Activated naive CD4-positive, alpha-beta T cell treated with anti-CD3 and anti-CD28 coated beads, Interleukin-2, amount 50 U/mL, for 24 hours (primary cell): ENCODE measurements at regions not wholly inside any gene's neighbourhood (a gene's known extent, or its start where the extent isn't known, plus 50 kb on each side); places are given as distances from the start of the nearest gene placed in this dataset.

Experiments used
- H3K27ac Mint-ChIP-seq: one replicate; pipeline ENCODE4 v1.8.0; 2021; ENCODE audit warnings: mild to moderate bottlenecking, mixed read lengths
- H3K27me3 Mint-ChIP-seq: one replicate; pipeline ENCODE4 v1.8.0; 2021; ENCODE audit warnings: mixed read lengths
- H3K36me3 Mint-ChIP-seq: one replicate; pipeline ENCODE4 v1.8.0; 2021; ENCODE audit warnings: mixed read lengths
- H3K4me1 Mint-ChIP-seq: one replicate; pipeline ENCODE4 v1.8.0; 2021; ENCODE audit warnings: mixed read lengths
- H3K4me3 Mint-ChIP-seq: one replicate; pipeline ENCODE4 v1.8.0; 2021; ENCODE audit warnings: mild to moderate bottlenecking, mixed read lengths
- H3K9me3 Mint-ChIP-seq: one replicate; pipeline ENCODE4 v1.8.0; 2021; ENCODE audit warnings: mixed read lengths

- Mint-ChIP-seq H3K36me3 (no peaks in the 10 kb centered on the region), H3K9me3 (no peaks in the 10 kb centered on the region), H3K4me1 (no peaks in the 10 kb centered on the region), H3K4me3 (no peak overlapping the region), H3K27ac (no peak overlapping the region), H3K27me3 (no peaks in the 10 kb centered on the region)
Measured at GRCh38 chr7:19508124-19508523, 200.7 kb downstream of the POLR1F start.

- no peaks in the 10 kb centered on the region for H3K27me3 Mint-ChIP-seq
- H3K4me1 Mint-ChIP-seq = no peaks in the 10 kb centered on the region
- no peak overlapping the region for H3K4me3 Mint-ChIP-seq
- peaks cover 2% of the 10 kb centered on the region for H3K9me3 Mint-ChIP-seq
- no peaks in the 10 kb centered on the region for H3K36me3 Mint-ChIP-seq
- no peak overlapping the region for H3K27ac Mint-ChIP-seq
Measured at GRCh38 chr7:19491821-19492452, 216.9 kb downstream of the POLR1F start.

GRCh38 chr7:19491371-19491770, 217.5 kb downstream of the POLR1F start:
- H3K9me3 Mint-ChIP-seq = peaks cover 5% of the 10 kb centered on the region
- no peaks in the 10 kb centered on the region for H3K27me3 Mint-ChIP-seq
- H3K36me3 Mint-ChIP-seq = no peaks in the 10 kb centered on the region
- no peak overlapping the region for H3K4me3 Mint-ChIP-seq
- H3K4me1 Mint-ChIP-seq = no peaks in the 10 kb centered on the region
- H3K27ac Mint-ChIP-seq = no peak overlapping the region

- no peaks in the 10 kb centered on the region for H3K36me3 Mint-ChIP-seq
- no peaks in the 10 kb centered on the region for H3K27me3 Mint-ChIP-seq
- H3K4me1 Mint-ChIP-seq = no peaks in the 10 kb centered on the region
- H3K9me3 Mint-ChIP-seq = peaks cover 5% of the 10 kb centered on the region
- no peak overlapping the region for H3K27ac Mint-ChIP-seq
- no peak overlapping the region for H3K4me3 Mint-ChIP-seq
Measured at GRCh38 chr7:19489162-19489820, 219.5 kb downstream of the POLR1F start.

GRCh38 chr7:19488056-19488455, 220.8 kb downstream of the POLR1F start:
- Mint-ChIP-seq H3K27me3 (no peaks in the 10 kb centered on the region), H3K4me3 (no peak overlapping the region), H3K9me3 (peaks cover 5% of the 10 kb centered on the region), H3K4me1 (no peaks in the 10 kb centered on the region), H3K27ac (no peak overlapping the region), H3K36me3 (no peaks in the 10 kb centered on the region)

- Mint-ChIP-seq H3K36me3 (no peaks in the 10 kb centered on the region), H3K27ac (no peak overlapping the region), H3K4me1 (no peaks in the 10 kb centered on the region), H3K4me3 (no peak overlapping the region), H3K27me3 (no peaks in the 10 kb centered on the region), H3K9me3 (peaks cover 13% of the 10 kb centered on the region)
Measured at GRCh38 chr7:19482628-19483027, 226.2 kb downstream of the POLR1F start.

GRCh38 chr7:19480383-19480782, 228.5 kb downstream of the POLR1F start:
- H3K9me3 Mint-ChIP-seq = peaks cover 9% of the 10 kb centered on the region
- H3K27me3 Mint-ChIP-seq = no peaks in the 10 kb centered on the region
- no peaks in the 10 kb centered on the region for H3K4me1 Mint-ChIP-seq
- no peak overlapping the region for H3K4me3 Mint-ChIP-seq
- no peak overlapping the region for H3K27ac Mint-ChIP-seq
- H3K36me3 Mint-ChIP-seq = no peaks in the 10 kb centered on the region

- H3K4me1 Mint-ChIP-seq = no peaks in the 10 kb centered on the region
- H3K27me3 Mint-ChIP-seq = no peaks in the 10 kb centered on the region
- no peak overlapping the region for H3K27ac Mint-ChIP-seq
- H3K36me3 Mint-ChIP-seq = no peaks in the 10 kb centered on the region
- H3K9me3 Mint-ChIP-seq = peaks cover 7% of the 10 kb centered on the region
- H3K4me3 Mint-ChIP-seq = no peak overlapping the region
Measured at GRCh38 chr7:19470031-19470430, 238.8 kb downstream of the POLR1F start.

GRCh38 chr7:19465861-19466260, 243.0 kb downstream of the POLR1F start:
- Mint-ChIP-seq H3K27me3 (no peaks in the 10 kb centered on the region), H3K4me1 (no peaks in the 10 kb centered on the region), H3K4me3 (no peak overlapping the region), H3K27ac (no peak overlapping the region), H3K36me3 (no peaks in the 10 kb centered on the region), H3K9me3 (peaks cover 2% of the 10 kb centered on the region)

- Mint-ChIP-seq H3K9me3 (no peaks in the 10 kb centered on the region), H3K27ac (no peak overlapping the region), H3K36me3 (no peaks in the 10 kb centered on the region), H3K4me1 (no peaks in the 10 kb centered on the region), H3K27me3 (no peaks in the 10 kb centered on the region), H3K4me3 (no peak overlapping the region)
Measured at GRCh38 chr7:19464751-19465150, 244.1 kb downstream of the POLR1F start.

GRCh38 chr7:19464241-19464640, 244.6 kb downstream of the POLR1F start:
- no peak overlapping the region for H3K4me3 Mint-ChIP-seq
- H3K36me3 Mint-ChIP-seq = no peaks in the 10 kb centered on the region
- no peaks in the 10 kb centered on the region for H3K9me3 Mint-ChIP-seq
- no peaks in the 10 kb centered on the region for H3K4me1 Mint-ChIP-seq
- no peaks in the 10 kb centered on the region for H3K27me3 Mint-ChIP-seq
- no peak overlapping the region for H3K27ac Mint-ChIP-seq

GRCh38 chr7:19463581-19463980, 245.3 kb downstream of the POLR1F start:
- no peak overlapping the region for H3K4me3 Mint-ChIP-seq
- H3K27me3 Mint-ChIP-seq = no peaks in the 10 kb centered on the region
- no peaks in the 10 kb centered on the region for H3K9me3 Mint-ChIP-seq

GRCh38 chr7:19455623-19456022, 253.2 kb downstream of the POLR1F start:
- Mint-ChIP-seq H3K27me3 (no peaks in the 10 kb centered on the region), H3K27ac (no peak overlapping the region), H3K4me3 (no peak overlapping the region), H3K9me3 (peaks cover 15% of the 10 kb centered on the region), H3K4me1 (no peaks in the 10 kb centered on the region), H3K36me3 (no peaks in the 10 kb centered on the region)

More at GRCh38 chr7:19463581-19463980, 245.3 kb downstream of the POLR1F start:
- H3K4me1 Mint-ChIP-seq = no peaks in the 10 kb centered on the region
- H3K36me3 Mint-ChIP-seq = no peaks in the 10 kb centered on the region
- no peak overlapping the region for H3K27ac Mint-ChIP-seq

- Mint-ChIP-seq H3K4me3 (no peak overlapping the region), H3K9me3 (peaks cover 6% of the 10 kb centered on the region), H3K4me1 (no peaks in the 10 kb centered on the region), H3K27me3 (no peaks in the 10 kb centered on the region), H3K36me3 (no peaks in the 10 kb centered on the region), H3K27ac (no peak overlapping the region)
Measured at GRCh38 chr7:19448091-19448490, 260.7 kb downstream of the POLR1F start.

GRCh38 chr7:19442016-19442785, 266.6 kb downstream of the POLR1F start:
- H3K27me3 Mint-ChIP-seq = no peaks in the 10 kb centered on the region
- no peaks in the 10 kb centered on the region for H3K9me3 Mint-ChIP-seq
- H3K4me3 Mint-ChIP-seq = no peak overlapping the region
- H3K27ac Mint-ChIP-seq = no peak overlapping the region
- H3K36me3 Mint-ChIP-seq = no peaks in the 10 kb centered on the region
- H3K4me1 Mint-ChIP-seq = no peaks in the 10 kb centered on the region

GRCh38 chr7:19439517-19439916, 269.3 kb downstream of the POLR1F start:
- H3K4me1 Mint-ChIP-seq = no peaks in the 10 kb centered on the region
- H3K27ac Mint-ChIP-seq = no peak overlapping the region
- no peaks in the 10 kb centered on the region for H3K9me3 Mint-ChIP-seq
- no peak overlapping the region for H3K4me3 Mint-ChIP-seq
- H3K36me3 Mint-ChIP-seq = no peaks in the 10 kb centered on the region
- no peaks in the 10 kb centered on the region for H3K27me3 Mint-ChIP-seq
